ENCODE measurements at regions not wholly inside any gene's neighbourhood (a gene's known extent, or its start where the extent isn't known, plus 50 kb on each side); places are given as distances from the start of the nearest gene placed in this dataset.

DNA sequence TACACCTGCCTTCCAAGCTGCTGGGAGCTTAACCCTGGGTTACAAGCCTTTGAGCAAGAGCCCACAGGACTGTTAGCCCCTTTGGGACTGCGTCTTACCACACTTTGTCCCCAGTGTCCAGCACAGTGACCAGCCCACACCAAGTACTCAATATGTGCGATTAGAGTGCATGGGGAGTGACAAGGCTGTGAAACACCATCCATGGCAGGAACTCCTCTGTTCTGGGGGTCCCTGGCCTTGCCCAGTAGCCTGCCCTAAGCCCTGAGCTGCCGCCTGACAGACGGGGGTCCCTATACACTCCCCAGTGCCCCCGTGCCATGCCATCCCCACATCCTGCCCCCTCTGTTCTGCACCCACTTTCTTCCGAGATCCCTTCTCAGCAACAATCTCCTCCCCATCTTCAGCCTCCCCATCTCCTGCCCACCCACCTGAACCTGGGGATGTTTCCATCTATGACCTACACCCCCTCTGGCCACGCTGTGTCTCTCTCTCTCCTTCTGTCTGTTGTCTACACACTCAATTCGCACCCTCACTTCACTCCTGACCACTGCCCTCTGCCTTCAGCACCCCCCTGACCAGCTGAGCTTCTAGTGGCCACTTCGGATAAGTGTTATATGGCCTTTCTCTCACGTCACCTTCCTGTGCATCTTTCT lies 112.9 kb upstream of the SMURF2 start:
- Mint-ChIP-seq H3K36me3 (no peaks in the 10 kb centered on the region), H3K27ac (no peak overlapping the region), H3K9me3 (no peaks in the 10 kb centered on the region), H3K4me1 (peaks cover 10 to 24% of the 10 kb centered on the region in 2 donors), H3K27me3 (ENCODE audit: low read depth in 2 of 2) (no peaks in the 10 kb centered on the region), H3K4me3 (peak overlapping the region; percentile 17)
- peaks cover 35% of the 10 kb centered on the region for H3K4me1 ChIP-seq (ENCODE audit: control insufficient read depth, insufficient read depth, low read length)
- H3K27ac ChIP-seq (ENCODE audit: low read length): no peak overlapping the region
- H3K36me3 ChIP-seq (ENCODE audit: control insufficient read depth, insufficient read depth, low read length): no peaks in the 10 kb centered on the region
- TF ChIP-seq CTCF (IDR thresholded peaks at IDR 0.05): no peak
- intact Hi-C loops (cut with micrococcal nuclease): loop anchor here (5.0 to 10.0 kb wide), 3 partner anchors 70 to 422 kb away; no protein-coding TSS in a partner anchor
- no peaks in the 10 kb centered on the region for H3K9me3 ChIP-seq (ENCODE audit: control insufficient read depth, insufficient read depth, low read length)
- H3K4me3 ChIP-seq (ENCODE audit: low read length): no peak overlapping the region
- 92% methylated on average over 10 of the region's 10 CpGs for WGBS (ENCODE audit: insufficient coverage)
- ATAC-seq (no peak), DNase-seq (no peak)
- H3K27me3 ChIP-seq (ENCODE audit: control insufficient read depth, insufficient read depth, low read length): peaks cover 2% of the 10 kb centered on the region

DNA sequence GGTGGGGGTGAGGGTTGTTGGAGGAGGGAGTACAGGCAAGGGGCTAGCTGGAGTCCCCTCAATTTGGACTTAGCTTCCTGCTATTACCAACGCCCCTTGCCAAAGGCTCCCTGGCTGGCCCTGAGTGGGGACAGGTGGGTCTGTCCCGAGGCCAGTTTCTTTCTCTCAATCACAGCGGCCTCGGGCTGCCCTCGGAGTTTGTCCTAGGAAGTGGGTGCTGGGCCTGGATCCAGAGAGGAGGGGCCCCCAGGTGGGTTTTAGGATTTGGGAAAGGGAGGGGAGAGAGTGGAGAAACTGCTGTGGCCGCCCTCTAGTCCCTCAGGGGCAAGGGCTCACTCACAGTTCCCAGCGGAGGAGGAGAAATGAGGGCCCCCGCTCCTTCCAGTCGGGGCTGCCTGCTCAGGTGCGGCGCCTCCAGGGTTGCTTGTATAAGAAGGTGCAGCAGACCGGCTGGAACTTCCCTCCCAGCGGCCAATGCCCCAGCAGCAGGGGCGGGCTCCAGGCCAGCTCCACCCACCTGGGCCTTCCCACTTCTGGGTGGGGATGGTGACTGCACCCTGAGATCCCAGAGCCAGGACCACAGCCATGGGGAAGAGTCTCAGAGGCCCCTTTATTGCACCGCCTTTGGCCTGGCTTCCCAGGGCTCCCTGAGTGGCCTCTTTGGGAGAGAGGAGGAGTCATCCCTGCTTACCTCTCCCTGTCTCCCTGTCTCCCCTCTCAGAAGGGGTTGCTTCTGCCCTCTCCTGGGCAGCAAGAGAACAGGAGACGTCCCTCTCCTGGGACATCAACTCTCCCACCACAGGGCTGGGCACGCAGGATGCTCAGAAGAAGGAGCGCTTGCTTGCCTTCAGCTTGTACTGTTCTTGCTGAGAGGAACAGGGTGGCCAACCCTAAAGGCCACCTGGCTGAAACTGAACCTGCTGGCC lies 112.0 kb upstream of the SMURF2 start:
- no peak overlapping the region for H3K4me3 ChIP-seq (ENCODE audit: low read length)
- no peak for DNase-seq
- Mint-ChIP-seq H3K36me3 (no peaks in the 10 kb centered on the region), H3K27me3 (ENCODE audit: low read depth in 2 of 2) (no peaks in the 10 kb centered on the region), H3K27ac (no peak overlapping the region), H3K4me1 (peaks cover 10 to 19% of the 10 kb centered on the region in 2 donors), H3K9me3 (no peaks in the 10 kb centered on the region), H3K4me3 (no peak overlapping the region)
- 89% methylated on average over 18 of the region's 18 CpGs for whole genome bisulfite sequencing (ENCODE audit: insufficient coverage)
- no peak overlapping the region for H3K27ac ChIP-seq (ENCODE audit: low read length)
- intact Hi-C loops (cut with micrococcal nuclease): loop anchor here (10.0 kb wide), 1 partner anchor 71 kb away; no protein-coding TSS in a partner anchor
- H3K4me1 ChIP-seq (ENCODE audit: control insufficient read depth, insufficient read depth, low read length): peaks cover 26% of the 10 kb centered on the region
- no peaks in the 10 kb centered on the region for H3K27me3 ChIP-seq (ENCODE audit: control insufficient read depth, insufficient read depth, low read length)
- ATAC-seq: no peak
- TF ChIP-seq CTCF (IDR thresholded peaks at IDR 0.05): no peak
- no peaks in the 10 kb centered on the region for H3K36me3 ChIP-seq (ENCODE audit: control insufficient read depth, insufficient read depth, low read length)
- no peaks in the 10 kb centered on the region for H3K9me3 ChIP-seq (ENCODE audit: control insufficient read depth, insufficient read depth, low read length)

GRCh38 chr17:64773386-64773835 lies 111.3 kb upstream of the SMURF2 start:
- Mint-ChIP-seq H3K27ac (no peak overlapping the region), H3K36me3 (no peaks in the 10 kb centered on the region), H3K9me3 (no peaks in the 10 kb centered on the region), H3K4me1 (peaks cover 10 to 19% of the 10 kb centered on the region in 2 donors), H3K27me3 (ENCODE audit: low read depth in 2 of 2) (no peaks in the 10 kb centered on the region), H3K4me3 (no peak overlapping the region)
- no peaks in the 10 kb centered on the region for H3K36me3 ChIP-seq (ENCODE audit: control insufficient read depth, insufficient read depth, low read length)
- no peak overlapping the region for H3K4me3 ChIP-seq (ENCODE audit: low read length)
- H3K27me3 ChIP-seq (ENCODE audit: control insufficient read depth, insufficient read depth, low read length): no peaks in the 10 kb centered on the region
- TF ChIP-seq CTCF (IDR thresholded peaks at IDR 0.05): no peak
- 82% methylated on average over 3 of the region's 6 CpGs for WGBS (ENCODE audit: insufficient coverage)
- no peak for ATAC-seq
- DNase-seq: no peak
- no peaks in the 10 kb centered on the region for H3K9me3 ChIP-seq (ENCODE audit: control insufficient read depth, insufficient read depth, low read length)
- intact Hi-C loops (cut with micrococcal nuclease): loop anchor here (10.0 kb wide), 1 partner anchor 71 kb away; no protein-coding TSS in a partner anchor
- H3K4me1 ChIP-seq (ENCODE audit: control insufficient read depth, insufficient read depth, low read length): peaks cover 22% of the 10 kb centered on the region
- no peak overlapping the region for H3K27ac ChIP-seq (ENCODE audit: low read length)

Measured in natural killer cell (primary cell).